ENCODE measurements at regions not wholly inside any gene's neighbourhood (a gene's known extent, or its start where the extent isn't known, plus 50 kb on each side); places are given as distances from the start of the nearest gene placed in this dataset.
"Not testable (repeated sequence)": the region's sequence is repeated elsewhere in the genome, so short reads cannot be mapped to it uniquely, and the experiment has no call there.

GRCh38 chr1:47491341-47491753, 53.5 kb downstream of the FOXD2 start:
- no peak for FAIRE-seq
- no peak for DNase-seq (ENCODE audit: extremely low spot score, insufficient read length, low read depth)

- no peak for FAIRE-seq
These were observed 57.4 kb downstream of the FOXD2 start for GRCh38 chr1:47495176-47495713.

GRCh38 chr1:47498551-47498950, 60.7 kb downstream of the FOXD2 start:
- DNase-seq (ENCODE audit: extremely low spot score, insufficient read length, low read depth) (no peak), FAIRE-seq (no peak)

More at GRCh38 chr1:47495176-47495713, 57.4 kb downstream of the FOXD2 start:
- no peak for DNase-seq (ENCODE audit: extremely low spot score, insufficient read length, low read depth)

GRCh38 chr1:47501069-47501468, 63.2 kb downstream of the FOXD2 start:
- DNase-seq (ENCODE audit: extremely low spot score, insufficient read length, low read depth) = no peak
- FAIRE-seq = no peak

GRCh38 chr1:47502746-47503370, 65.0 kb downstream of the FOXD2 start:
- no peak for FAIRE-seq
- DNase-seq (ENCODE audit: extremely low spot score, insufficient read length, low read depth) = no peak

GRCh38 chr1:47504840-47505239, 67.0 kb downstream of the FOXD2 start:
- DNase-seq (ENCODE audit: extremely low spot score, insufficient read length, low read depth); FAIRE-seq: not testable (repeated sequence)

- FAIRE-seq = no peak
- DNase-seq (ENCODE audit: extremely low spot score, insufficient read length, low read depth) = no peak
These were observed 67.4 kb downstream of the FOXD2 start for GRCh38 chr1:47505267-47505666.

GRCh38 chr1:47506053-47506452, 68.2 kb downstream of the FOXD2 start:
- FAIRE-seq (no peak), DNase-seq (ENCODE audit: extremely low spot score, insufficient read length, low read depth) (no peak)

- FAIRE-seq (no peak), DNase-seq (ENCODE audit: extremely low spot score, insufficient read length, low read depth) (no peak)
These were observed 69.3 kb downstream of the FOXD2 start for GRCh38 chr1:47507144-47507543.

- no peak for DNase-seq (ENCODE audit: extremely low spot score, insufficient read length, low read depth)
- FAIRE-seq = no peak
These were observed 70.2 kb downstream of the FOXD2 start for GRCh38 chr1:47507881-47508701.

- no peak for DNase-seq (ENCODE audit: extremely low spot score, insufficient read length, low read depth)
- FAIRE-seq = no peak
These were observed 71.0 kb downstream of the FOXD2 start for GRCh38 chr1:47508702-47509431.

GRCh38 chr1:47510282-47510811, 72.5 kb downstream of the FOXD2 start:
- DNase-seq (ENCODE audit: extremely low spot score, insufficient read length, low read depth) (no peak), FAIRE-seq (no peak)

- no peak for DNase-seq (ENCODE audit: extremely low spot score, insufficient read length, low read depth)
- no peak for FAIRE-seq
These were observed 74.0 kb downstream of the FOXD2 start for GRCh38 chr1:47511825-47512224.

GRCh38 chr1:47513393-47513792, 75.5 kb downstream of the FOXD2 start:
- FAIRE-seq = no peak
- no peak for DNase-seq (ENCODE audit: extremely low spot score, insufficient read length, low read depth)

GRCh38 chr1:47514229-47514628, 76.4 kb downstream of the FOXD2 start:
- FAIRE-seq (no peak), DNase-seq (ENCODE audit: extremely low spot score, insufficient read length, low read depth) (no peak)

- DNase-seq (ENCODE audit: extremely low spot score, insufficient read length, low read depth) = no peak
These were observed 77.4 kb downstream of the FOXD2 start for GRCh38 chr1:47515164-47515789.

GRCh38 chr1:47517946-47518345, 80.1 kb downstream of the FOXD2 start:
- FAIRE-seq = no peak
- no peak for DNase-seq (ENCODE audit: extremely low spot score, insufficient read length, low read depth)

More at GRCh38 chr1:47515164-47515789, 77.4 kb downstream of the FOXD2 start:
- no peak for FAIRE-seq

GRCh38 chr1:47519491-47519890, 81.6 kb downstream of the FOXD2 start:
- no peak for FAIRE-seq
- no peak for DNase-seq (ENCODE audit: extremely low spot score, insufficient read length, low read depth)

- no peak for DNase-seq (ENCODE audit: extremely low spot score, insufficient read length, low read depth)
- no peak for FAIRE-seq
These were observed 82.1 kb downstream of the FOXD2 start for GRCh38 chr1:47519971-47520370.
